Osteocyte (in vitro differentiated cells): ENCODE measurements at regions not wholly inside any gene's neighbourhood (a gene's known extent, or its start where the extent isn't known, plus 50 kb on each side); places are given as distances from the start of the nearest gene placed in this dataset.

Experiments
- DNase-seq: peaks from one replicate; pipeline ENCODE4 v3.0.0; 2021; ENCODE audit warnings: mixed read lengths; ENCODE audit not compliant: unreplicated experiment; ENCODE audit errors: extremely low spot score
- H3K27ac Mint-ChIP-seq: one replicate; pipeline ENCODE4 v1.8.0; 2021; ENCODE audit warnings: mild to moderate bottlenecking, mixed read lengths; ENCODE audit not compliant: unreplicated experiment
- H3K27me3 Mint-ChIP-seq: one replicate; pipeline ENCODE4 v1.8.0; 2021; ENCODE audit warnings: mixed read lengths; ENCODE audit not compliant: unreplicated experiment
- H3K36me3 Mint-ChIP-seq: one replicate; pipeline ENCODE4 v1.8.0; 2021; ENCODE audit warnings: mixed read lengths; ENCODE audit not compliant: unreplicated experiment
- H3K4me1 Mint-ChIP-seq: one replicate; pipeline ENCODE4 v1.8.0; 2021; ENCODE audit warnings: mixed read lengths; ENCODE audit not compliant: unreplicated experiment
- H3K4me3 Mint-ChIP-seq: one replicate; pipeline ENCODE4 v1.8.0; 2021; ENCODE audit warnings: mild to moderate bottlenecking, moderate library complexity, mixed read lengths; ENCODE audit not compliant: unreplicated experiment
- H3K9me3 Mint-ChIP-seq: one replicate; pipeline ENCODE4 v1.8.0; 2021; ENCODE audit warnings: mixed read lengths; ENCODE audit not compliant: unreplicated experiment
- TF ChIP-seq, protein P1 (sequence below): fragments of 200-600 bp; sonication (generic); IDR thresholded peaks from 2 replicates; pipeline ENCODE4 v1.5.0; 2021; ENCODE audit warnings: antibody characterized with exemption, mild to moderate bottlenecking, moderate library complexity

DNA sequence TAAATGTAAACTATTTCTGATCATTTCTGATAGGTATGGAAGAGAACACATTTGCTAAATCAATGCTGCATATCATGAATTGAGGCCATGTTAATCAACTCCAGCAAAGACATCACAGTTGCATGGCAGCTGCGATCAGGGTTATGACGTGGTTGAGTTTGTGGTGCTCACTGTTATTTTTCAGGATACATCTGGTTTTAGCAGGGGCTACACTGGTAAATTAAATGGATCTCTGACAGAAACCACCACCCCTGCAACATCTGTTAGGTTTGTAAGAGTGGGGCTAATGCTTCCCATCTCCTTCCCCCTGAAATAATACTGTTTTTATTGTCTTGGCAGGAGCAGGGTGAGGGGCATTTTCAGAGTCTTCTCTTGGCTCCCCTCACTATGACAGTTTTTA lies 444.4 kb upstream of the ZNF507 start:
- Mint-ChIP-seq H3K4me3 (no peak overlapping the region), H3K27me3 (no peaks in the 10 kb centered on the region), H3K9me3 (peaks cover 27% of the 10 kb centered on the region), H3K4me1 (no peaks in the 10 kb centered on the region), H3K36me3 (no peaks in the 10 kb centered on the region), H3K27ac (no peak overlapping the region)
- DNase-seq: no peak
- TF ChIP-seq, protein P1, sequence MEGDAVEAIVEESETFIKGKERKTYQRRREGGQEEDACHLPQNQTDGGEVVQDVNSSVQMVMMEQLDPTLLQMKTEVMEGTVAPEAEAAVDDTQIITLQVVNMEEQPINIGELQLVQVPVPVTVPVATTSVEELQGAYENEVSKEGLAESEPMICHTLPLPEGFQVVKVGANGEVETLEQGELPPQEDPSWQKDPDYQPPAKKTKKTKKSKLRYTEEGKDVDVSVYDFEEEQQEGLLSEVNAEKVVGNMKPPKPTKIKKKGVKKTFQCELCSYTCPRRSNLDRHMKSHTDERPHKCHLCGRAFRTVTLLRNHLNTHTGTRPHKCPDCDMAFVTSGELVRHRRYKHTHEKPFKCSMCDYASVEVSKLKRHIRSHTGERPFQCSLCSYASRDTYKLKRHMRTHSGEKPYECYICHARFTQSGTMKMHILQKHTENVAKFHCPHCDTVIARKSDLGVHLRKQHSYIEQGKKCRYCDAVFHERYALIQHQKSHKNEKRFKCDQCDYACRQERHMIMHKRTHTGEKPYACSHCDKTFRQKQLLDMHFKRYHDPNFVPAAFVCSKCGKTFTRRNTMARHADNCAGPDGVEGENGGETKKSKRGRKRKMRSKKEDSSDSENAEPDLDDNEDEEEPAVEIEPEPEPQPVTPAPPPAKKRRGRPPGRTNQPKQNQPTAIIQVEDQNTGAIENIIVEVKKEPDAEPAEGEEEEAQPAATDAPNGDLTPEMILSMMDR: no peak

DNA sequence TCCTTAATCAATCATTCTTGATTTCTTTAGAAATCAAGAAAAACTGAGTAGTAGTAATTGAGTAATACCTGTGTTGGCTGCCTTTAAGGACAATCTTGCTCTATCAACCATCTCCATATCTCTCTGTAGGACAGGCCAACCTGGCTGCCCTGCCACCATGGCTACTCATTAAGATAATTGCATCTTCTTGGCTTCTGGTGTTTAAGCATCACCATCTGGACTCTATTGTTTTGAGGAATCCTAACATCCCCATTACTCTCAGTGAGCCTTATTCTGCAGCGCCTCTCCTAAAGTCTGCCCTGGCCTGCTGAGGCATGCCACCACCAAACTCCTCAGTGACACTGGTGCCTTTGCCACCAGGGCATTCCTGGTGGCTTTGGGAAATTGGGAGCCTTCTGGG lies 442.6 kb upstream of the ZNF507 start:
- TF ChIP-seq, protein P1: no peak
- no peak overlapping the region for H3K27ac Mint-ChIP-seq
- H3K4me3 Mint-ChIP-seq: no peak overlapping the region
- no peaks in the 10 kb centered on the region for H3K4me1 Mint-ChIP-seq
- no peaks in the 10 kb centered on the region for H3K36me3 Mint-ChIP-seq
- H3K9me3 Mint-ChIP-seq: peaks cover 30% of the 10 kb centered on the region
- DNase-seq: no peak
- H3K27me3 Mint-ChIP-seq: no peaks in the 10 kb centered on the region

GRCh38 chr19:31903979-31904378 lies 441.4 kb upstream of the ZNF507 start:
- DNase-seq: no peak
- no peaks in the 10 kb centered on the region for H3K4me1 Mint-ChIP-seq
- H3K4me3 Mint-ChIP-seq: no peak overlapping the region
- H3K27ac Mint-ChIP-seq: no peak overlapping the region
- TF ChIP-seq, protein P1: no peak
- no peaks in the 10 kb centered on the region for H3K36me3 Mint-ChIP-seq
- H3K27me3 Mint-ChIP-seq: no peaks in the 10 kb centered on the region
- peaks cover 37% of the 10 kb centered on the region for H3K9me3 Mint-ChIP-seq

DNA sequence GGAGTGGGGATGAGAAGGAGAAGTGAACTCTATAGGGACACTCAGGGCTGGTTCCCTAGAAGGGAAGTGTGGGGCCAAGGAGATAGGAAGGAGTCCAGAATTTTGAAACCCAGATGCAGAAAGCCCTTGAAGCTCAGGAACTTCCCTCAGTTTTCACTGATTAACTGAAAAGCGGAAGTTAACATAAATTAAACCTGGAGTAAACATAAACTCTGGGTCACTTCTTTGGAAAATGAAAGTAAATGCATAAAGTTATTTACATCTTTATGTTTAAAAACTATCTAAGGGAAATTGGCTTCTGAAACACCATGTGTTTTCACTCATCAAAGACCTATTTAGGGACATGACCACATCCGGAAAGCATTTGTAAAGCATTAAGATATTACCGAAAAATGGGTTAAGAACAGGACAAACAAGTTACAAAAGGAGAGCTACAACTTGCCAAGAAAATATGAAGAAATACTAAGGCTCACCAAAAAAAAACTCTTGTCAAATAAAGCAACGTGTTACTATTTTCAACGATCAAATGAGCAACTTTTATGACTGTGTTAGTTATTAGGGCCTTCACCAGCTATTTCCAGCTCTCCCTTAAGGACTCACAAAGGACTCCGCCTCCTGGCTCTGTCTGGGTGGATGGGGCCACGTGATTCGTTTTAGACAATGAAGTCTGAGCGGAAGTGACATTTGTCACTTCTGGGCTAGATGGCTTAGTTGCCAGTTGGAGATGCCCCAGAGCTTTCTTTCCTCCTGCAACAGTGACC lies 439.1 kb upstream of the ZNF507 start:
- no peak overlapping the region for H3K27ac Mint-ChIP-seq
- peaks cover 27% of the 10 kb centered on the region for H3K9me3 Mint-ChIP-seq
- DNase-seq: no peak
- H3K27me3 Mint-ChIP-seq: no peaks in the 10 kb centered on the region
- H3K4me3 Mint-ChIP-seq: no peak overlapping the region
- TF ChIP-seq, protein P1: no peak
- no peaks in the 10 kb centered on the region for H3K4me1 Mint-ChIP-seq
- no peaks in the 10 kb centered on the region for H3K36me3 Mint-ChIP-seq

DNA sequence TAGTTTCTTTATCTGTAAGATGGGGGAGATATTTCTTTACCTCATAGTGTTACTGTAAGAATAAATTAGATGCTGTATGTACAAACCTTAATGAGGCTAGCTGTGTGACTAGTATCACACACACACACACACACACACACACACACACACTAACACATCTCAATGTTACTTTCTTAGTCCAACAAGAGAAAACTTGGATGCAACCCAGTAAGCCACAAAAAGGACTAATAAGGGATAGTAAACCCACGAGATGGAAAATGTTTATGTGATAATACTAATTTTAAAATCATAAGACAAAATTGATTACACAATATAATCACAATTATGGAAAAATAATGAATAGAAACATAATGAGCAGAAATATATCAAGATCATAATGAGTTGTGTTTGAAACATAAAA lies 437.7 kb upstream of the ZNF507 start:
- Mint-ChIP-seq H3K4me1 (no peaks in the 10 kb centered on the region), H3K36me3 (no peaks in the 10 kb centered on the region), H3K4me3 (no peak overlapping the region), H3K27me3 (no peaks in the 10 kb centered on the region), H3K9me3 (peaks cover 27% of the 10 kb centered on the region), H3K27ac (no peak overlapping the region)
- TF ChIP-seq, protein P1: no peak
- no peak for DNase-seq
